Skin of body (tissue), 1 donor: ENCODE measurements at regions not wholly inside any gene's neighbourhood (a gene's known extent, or its start where the extent isn't known, plus 50 kb on each side); places are given as distances from the start of the nearest gene placed in this dataset.
"Not testable (repeated sequence)": the region's sequence is repeated elsewhere in the genome, so short reads cannot be mapped to it uniquely, and the experiment has no call there.

Experiments
- DNase-seq: peaks from one replicate; lab custom pipeline; 2025; lab: John Stamatoyannopoulos, UW

- DNase-seq: not testable (repeated sequence)
Measured at GRCh38 chr17:21470422-21470821, 94.3 kb downstream of the KCNJ12 start.

- no peak for DNase-seq
Measured at GRCh38 chr17:21470861-21471260, 94.7 kb downstream of the KCNJ12 start.

GRCh38 chr17:21474815-21475214 lies 98.7 kb downstream of the KCNJ12 start:
- DNase-seq: no peak

- no peak for DNase-seq
Measured at GRCh38 chr17:21475571-21475970, 99.4 kb downstream of the KCNJ12 start.

- DNase-seq: no peak
Measured at GRCh38 chr17:21476867-21477266, 100.7 kb downstream of the KCNJ12 start.

GRCh38 chr17:21482189-21482865 lies 106.2 kb downstream of the KCNJ12 start:
- DNase-seq: no peak

- not testable (repeated sequence) for DNase-seq
Measured at GRCh38 chr17:21488043-21488442, 111.9 kb downstream of the KCNJ12 start.

GRCh38 chr17:21493993-21494392 lies 117.8 kb downstream of the KCNJ12 start:
- no peak for DNase-seq

- no peak for DNase-seq
Measured at GRCh38 chr17:21495281-21495680, 119.1 kb downstream of the KCNJ12 start.

GRCh38 chr17:21500064-21500463 lies 123.9 kb downstream of the KCNJ12 start:
- no peak for DNase-seq

GRCh38 chr17:21501927-21502700 lies 126.0 kb downstream of the KCNJ12 start:
- DNase-seq: not testable (repeated sequence)

- DNase-seq: no peak
Measured at GRCh38 chr17:21505819-21506815, 130.0 kb downstream of the KCNJ12 start.

- not testable (repeated sequence) for DNase-seq
Measured at GRCh38 chr17:21507806-21508205, 131.6 kb downstream of the KCNJ12 start.

- no peak for DNase-seq
Measured at GRCh38 chr17:21508211-21508610, 132.1 kb downstream of the KCNJ12 start.

GRCh38 chr17:21509356-21509755 lies 133.2 kb downstream of the KCNJ12 start:
- DNase-seq: not testable (repeated sequence)

- DNase-seq: no peak
Measured at GRCh38 chr17:21510686-21511362, 134.7 kb downstream of the KCNJ12 start.

GRCh38 chr17:21511363-21512195 lies 135.4 kb downstream of the KCNJ12 start:
- DNase-seq: peak; percentile 30

GRCh38 chr17:21512307-21513011 lies 136.3 kb downstream of the KCNJ12 start:
- no peak for DNase-seq

- peak; percentile 38 for DNase-seq
Measured at GRCh38 chr17:21513012-21513570, 136.9 kb downstream of the KCNJ12 start.
